GM13977 (cell line): ENCODE measurements at regions not wholly inside any gene's neighbourhood (a gene's known extent, or its start where the extent isn't known, plus 50 kb on each side); places are given as distances from the start of the nearest gene placed in this dataset.
"Not testable (repeated sequence)": the region's sequence is repeated elsewhere in the genome, so short reads cannot be mapped to it uniquely, and the experiment has no call there.

ENCODE experiments used
- DNase-seq: peaks from one replicate; pipeline ENCODE4 v3.0.0; 2012; ENCODE audit warnings: low spot score
- in situ Hi-C: fragments of 300-500 bp; cut with MboI; formaldehyde crosslinking; loops from one replicate; pipeline ENCODE4 v1.12.0; 2022; ENCODE audit warnings: low sequenced_read_pairs, low pct_unique_long_range_greater_than_20kb, mixed read lengths, inconsistent platforms; ENCODE audit not compliant: unreplicated experiment
- TF ChIP-seq, protein P1 (sequence below): IDR thresholded peaks from 2 replicates; pipeline ENCODE4 v1.5.1; 2012; ENCODE audit warnings: mild to moderate bottlenecking, control low read depth; ENCODE audit not compliant: insufficient read depth; ENCODE audit errors: extremely low read depth, missing control alignments

DNA sequence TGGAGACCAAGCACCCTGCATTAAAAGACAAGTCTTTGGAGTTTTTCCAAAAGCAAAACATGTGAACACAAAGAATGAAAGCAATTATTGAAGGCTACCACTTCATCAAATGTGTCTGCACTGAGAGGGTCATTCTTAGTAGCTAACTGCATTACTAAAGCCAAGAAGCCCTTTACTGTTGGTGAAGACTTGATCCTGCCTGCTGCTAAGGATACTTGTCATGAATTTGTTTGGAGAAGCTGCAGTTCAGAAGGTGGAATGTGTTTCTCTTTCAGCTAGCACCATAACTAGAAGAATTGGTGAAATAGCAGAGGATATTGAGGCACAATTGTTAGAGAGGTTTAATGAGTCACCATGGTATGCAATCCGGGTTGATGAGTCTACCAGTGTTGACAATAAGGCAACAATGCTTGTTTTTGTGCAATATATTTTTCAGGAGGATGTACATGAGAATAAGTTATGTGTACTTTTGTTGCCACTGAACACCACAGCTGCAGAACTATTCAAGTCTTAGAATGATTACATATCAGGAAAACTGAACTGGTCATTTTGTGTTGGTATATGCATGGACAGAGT lies 457.3 kb upstream of the ISX start:
- TF ChIP-seq, protein P1, sequence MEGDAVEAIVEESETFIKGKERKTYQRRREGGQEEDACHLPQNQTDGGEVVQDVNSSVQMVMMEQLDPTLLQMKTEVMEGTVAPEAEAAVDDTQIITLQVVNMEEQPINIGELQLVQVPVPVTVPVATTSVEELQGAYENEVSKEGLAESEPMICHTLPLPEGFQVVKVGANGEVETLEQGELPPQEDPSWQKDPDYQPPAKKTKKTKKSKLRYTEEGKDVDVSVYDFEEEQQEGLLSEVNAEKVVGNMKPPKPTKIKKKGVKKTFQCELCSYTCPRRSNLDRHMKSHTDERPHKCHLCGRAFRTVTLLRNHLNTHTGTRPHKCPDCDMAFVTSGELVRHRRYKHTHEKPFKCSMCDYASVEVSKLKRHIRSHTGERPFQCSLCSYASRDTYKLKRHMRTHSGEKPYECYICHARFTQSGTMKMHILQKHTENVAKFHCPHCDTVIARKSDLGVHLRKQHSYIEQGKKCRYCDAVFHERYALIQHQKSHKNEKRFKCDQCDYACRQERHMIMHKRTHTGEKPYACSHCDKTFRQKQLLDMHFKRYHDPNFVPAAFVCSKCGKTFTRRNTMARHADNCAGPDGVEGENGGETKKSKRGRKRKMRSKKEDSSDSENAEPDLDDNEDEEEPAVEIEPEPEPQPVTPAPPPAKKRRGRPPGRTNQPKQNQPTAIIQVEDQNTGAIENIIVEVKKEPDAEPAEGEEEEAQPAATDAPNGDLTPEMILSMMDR, result no peak
- DNase-seq, result no peak
- in situ Hi-C loops, result loop anchor here (25.0 kb wide), 1 partner anchor 104 kb away; no protein-coding TSS in a partner anchor

GRCh38 chr22:34609646-34610045 lies 456.3 kb upstream of the ISX start:
- no peak for DNase-seq
- TF ChIP-seq, protein P1, result no peak
- in situ Hi-C loops, result loop anchor here (25.0 kb wide), 1 partner anchor 103 kb away; no protein-coding TSS in a partner anchor

- in situ Hi-C loops, result loop anchor here (25.0 kb wide), 1 partner anchor 92 kb away; no protein-coding TSS in a partner anchor
- no peak for DNase-seq
Observed at GRCh38 chr22:34620161-34620560, 445.8 kb upstream of the ISX start.

GRCh38 chr22:34620832-34621231 lies 445.1 kb upstream of the ISX start:
- in situ Hi-C loops, result loop anchor here (25.0 kb wide), 1 partner anchor 91 kb away; no protein-coding TSS in a partner anchor
- TF ChIP-seq, protein P1, result no peak
- DNase-seq, result no peak

More at GRCh38 chr22:34620161-34620560, 445.8 kb upstream of the ISX start:
- TF ChIP-seq, protein P1, result no peak

DNA sequence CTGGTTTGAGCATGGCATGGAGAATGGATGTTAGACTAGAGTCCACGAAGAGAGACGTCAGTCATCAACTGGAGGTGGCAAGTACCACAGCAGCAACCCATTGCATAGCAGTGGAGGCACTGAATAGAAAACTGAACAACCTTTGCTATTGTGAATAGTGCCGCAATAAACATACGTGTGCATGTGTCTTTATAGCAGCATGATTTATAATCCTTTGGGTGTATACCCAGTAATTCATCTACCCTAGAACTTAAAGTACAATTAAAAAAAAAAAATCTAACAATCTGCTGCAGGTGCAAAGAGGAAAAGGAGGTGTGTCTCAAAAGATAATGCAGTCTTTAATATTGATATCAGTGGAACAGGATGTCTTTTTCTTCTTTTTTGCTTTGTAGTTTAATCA lies 443.4 kb upstream of the ISX start:
- DNase-seq, result no peak
- in situ Hi-C loops, result loop anchor here (25.0 kb wide), 1 partner anchor 90 kb away; no protein-coding TSS in a partner anchor
- TF ChIP-seq, protein P1, result no peak

DNA sequence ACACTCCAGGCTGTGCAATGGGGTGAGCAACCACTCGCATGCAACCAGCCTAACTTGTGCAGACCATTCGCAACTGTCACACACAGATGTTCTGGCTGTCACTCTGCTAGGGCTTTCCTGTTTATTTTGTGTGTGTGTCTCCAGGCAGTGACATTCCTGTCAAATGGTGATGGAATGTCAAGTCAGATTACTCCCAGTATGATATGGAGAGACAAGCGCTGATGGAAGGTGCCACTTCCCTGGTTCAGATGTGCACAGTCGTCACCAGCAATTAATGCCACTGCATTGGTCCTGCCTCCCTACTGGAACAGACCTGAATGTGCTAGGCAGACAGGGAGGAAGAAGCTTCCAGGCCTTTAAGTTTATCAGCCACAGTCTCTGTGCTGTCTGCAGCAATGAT lies 442.4 kb upstream of the ISX start:
- TF ChIP-seq, protein P1, result no peak
- in situ Hi-C loops, result loop anchor here (25.0 kb wide), 1 partner anchor 89 kb away; no protein-coding TSS in a partner anchor

DNA sequence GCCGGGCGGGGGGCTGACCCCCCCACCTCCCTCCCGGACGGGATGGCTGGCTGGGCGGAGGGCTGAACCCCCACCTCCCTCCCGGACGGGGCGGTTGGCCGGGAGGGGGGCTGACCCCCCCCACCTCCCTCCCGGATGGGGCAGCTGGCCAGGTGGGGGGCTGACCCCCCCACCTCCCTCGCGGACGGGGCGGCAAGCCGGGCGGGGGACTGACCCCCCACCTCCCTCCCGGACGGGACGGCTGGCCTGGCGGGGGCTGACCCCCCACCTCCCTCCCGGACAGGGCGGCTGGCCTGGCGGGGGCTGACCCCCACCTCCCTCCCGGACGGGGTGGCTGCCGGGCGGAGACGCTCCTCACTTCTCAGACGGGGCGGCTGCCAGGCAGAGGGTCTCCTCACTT lies 440.1 kb upstream of the ISX start:
- DNase-seq, in situ Hi-C loops: not testable (repeated sequence)

More for the DNA sequence above, 442.4 kb upstream of the ISX start:
- DNase-seq, result no peak
